GM21360 (cell line): ENCODE measurements at regions not wholly inside any gene's neighbourhood (a gene's known extent, or its start where the extent isn't known, plus 50 kb on each side); places are given as distances from the start of the nearest gene placed in this dataset.

Experiments
- ATAC-seq: cut with Tn5 transposase; IDR thresholded peaks from one replicate; pipeline ENCODE4 v1.9.1; 2021; ENCODE audit warnings: mild to moderate bottlenecking, moderate library complexity; ENCODE audit not compliant: unreplicated experiment

DNA sequence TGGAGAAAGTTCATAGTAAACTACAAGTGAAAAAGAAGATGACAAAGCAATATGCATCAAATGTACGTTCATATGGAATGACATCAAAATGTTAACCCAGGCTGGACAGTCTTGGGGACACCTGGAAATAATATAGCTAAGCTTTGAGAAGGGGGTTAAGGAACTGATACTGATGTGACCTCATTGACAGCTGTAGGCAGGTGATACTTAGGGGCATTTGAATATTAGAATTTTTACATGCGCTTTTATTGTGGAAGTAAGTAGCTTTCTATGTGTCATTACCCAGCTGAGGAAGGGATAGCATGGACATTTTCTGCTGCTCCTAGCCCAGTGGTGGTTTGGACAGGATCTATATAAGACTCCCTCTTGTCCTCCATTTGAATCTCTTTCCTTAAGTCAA, 299.7 kb downstream of the CWC27 start:
- ATAC-seq: peak; percentile 51

DNA sequence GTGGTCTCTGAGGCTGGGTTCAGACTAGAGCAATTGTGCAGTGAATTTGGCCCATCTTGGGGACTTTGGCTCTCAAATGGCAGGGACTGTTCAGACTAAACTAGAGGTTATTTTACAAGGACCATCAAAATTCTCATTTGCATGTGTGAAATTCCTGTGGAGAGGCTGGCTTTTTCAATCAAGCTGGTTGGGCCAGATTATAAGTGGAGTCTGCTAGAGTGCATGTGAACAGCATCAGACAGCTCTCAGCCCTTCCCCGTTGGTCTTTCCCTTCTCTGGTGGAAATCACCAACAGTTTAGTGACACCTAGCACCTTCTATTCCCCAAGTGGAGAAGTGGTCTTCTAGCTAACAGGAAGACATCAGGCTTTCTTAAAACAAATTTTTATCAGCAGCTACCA, 301.3 kb downstream of the CWC27 start:
- ATAC-seq: no peak

DNA sequence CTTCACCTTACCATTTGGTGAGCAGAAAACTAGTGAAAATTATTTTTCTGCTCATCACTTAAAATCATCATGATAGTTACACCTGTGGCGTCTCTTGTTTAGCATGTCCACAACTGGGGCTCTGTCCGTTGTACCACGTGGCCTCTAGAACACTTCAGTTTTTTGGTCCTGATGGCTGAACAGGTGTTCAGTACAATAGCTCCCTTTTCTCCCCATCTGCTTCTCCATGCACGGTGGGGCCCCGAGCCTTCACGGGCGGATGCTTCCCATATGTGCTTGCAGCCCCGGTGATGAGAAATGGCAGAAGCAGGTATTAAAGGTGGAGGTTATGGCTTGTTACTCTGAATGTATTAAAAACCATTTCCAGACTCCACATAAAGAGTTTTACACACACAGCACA, 304.1 kb downstream of the CWC27 start:
- no peak for ATAC-seq

DNA sequence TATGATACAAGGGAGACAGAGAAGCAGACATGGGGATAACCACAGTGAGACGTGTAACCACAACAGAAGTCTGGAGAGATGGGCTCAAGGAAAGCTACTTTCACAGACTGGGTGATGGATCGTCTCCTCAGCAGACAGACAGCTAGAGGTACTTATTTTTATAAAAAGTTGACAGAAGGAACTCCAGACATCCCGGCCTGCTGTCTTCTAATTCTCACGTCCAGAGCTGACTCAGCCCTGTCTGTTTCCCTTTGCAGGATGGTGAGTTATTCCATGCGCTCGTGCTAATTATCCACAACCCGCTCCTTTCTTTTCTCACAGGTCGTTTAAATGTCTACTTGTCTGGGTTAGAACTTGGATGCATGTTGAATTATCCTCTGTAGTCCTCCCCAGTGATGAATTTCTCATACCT, 304.5 kb downstream of the CWC27 start:
- ATAC-seq: no peak

DNA sequence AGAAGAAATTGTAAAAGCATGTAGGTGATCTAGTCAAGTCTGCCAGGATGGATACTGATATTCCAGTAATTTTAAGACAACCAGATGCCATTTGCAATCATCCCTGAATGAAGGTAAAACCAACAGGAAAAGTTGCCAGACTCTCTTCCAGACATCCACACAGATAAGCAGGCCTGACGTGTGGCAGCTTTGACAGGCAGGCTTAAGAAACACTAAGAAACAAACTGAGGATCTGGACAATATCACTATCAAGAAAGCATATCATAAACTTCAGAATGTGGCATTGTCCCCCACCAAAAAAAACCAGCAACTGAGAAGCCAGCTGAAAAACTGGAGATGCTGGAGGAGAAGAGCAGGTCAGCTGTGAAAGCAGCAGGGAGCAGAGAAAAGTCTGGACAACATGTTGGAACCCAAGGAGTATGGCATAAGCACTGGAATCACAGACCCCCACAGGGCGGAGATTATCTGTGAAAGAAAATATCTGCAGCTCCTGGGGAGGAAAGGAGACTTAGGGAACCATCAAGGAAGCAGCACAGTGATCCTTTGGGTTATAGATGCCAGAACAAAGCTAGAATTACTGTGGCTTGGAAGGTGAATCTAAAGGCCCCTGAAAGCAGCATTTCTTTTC, 307.0 kb downstream of the CWC27 start:
- ATAC-seq: no peak

DNA sequence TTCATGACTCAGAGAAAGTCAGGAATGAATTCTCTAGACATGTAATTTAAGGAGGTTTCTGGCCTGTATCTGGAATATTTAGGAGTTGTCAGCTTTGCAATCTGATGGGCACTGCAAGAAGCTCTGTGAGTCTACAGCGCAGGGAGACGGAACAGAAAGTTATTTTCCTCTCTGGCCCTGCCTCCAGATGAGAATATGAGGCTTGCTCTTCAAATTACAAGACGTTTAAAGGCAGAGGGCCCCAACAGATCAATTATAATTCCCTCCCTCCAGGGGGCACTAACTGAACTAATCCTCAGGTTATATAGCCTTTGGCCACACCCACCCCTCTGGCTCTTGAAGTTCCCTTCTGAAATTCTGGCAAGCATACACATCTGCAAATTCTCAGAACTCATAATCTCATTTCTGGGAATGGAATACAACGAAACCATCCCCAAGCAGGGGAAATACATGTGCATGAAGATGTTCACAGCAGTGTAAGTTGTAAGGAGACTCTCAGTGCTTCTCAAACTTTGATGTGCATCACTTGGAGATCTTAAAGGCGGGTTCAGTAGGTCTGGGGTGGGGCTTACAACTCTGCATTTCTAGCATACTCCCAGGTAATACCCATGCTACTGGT, 307.6 kb downstream of the CWC27 start:
- peak; percentile 73 for ATAC-seq

DNA sequence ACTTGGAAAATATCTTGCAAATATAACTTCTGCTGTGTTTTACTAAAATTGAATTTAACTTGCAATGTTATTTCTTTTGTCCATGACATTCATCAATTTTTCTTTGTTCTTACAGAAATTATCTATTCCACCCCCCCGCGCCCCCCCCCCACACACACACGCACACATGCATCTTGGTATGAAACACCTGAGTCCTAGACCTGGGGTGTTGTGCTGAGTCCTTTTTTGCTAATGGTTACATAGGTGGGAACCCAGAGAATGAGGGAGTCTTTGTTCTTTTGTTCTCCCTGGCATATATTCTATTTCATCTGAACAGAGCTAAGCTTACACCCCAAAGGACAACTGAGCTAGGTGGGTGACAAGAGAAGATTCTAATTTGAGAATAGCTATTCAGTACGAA, 308.9 kb downstream of the CWC27 start:
- no peak for ATAC-seq

DNA sequence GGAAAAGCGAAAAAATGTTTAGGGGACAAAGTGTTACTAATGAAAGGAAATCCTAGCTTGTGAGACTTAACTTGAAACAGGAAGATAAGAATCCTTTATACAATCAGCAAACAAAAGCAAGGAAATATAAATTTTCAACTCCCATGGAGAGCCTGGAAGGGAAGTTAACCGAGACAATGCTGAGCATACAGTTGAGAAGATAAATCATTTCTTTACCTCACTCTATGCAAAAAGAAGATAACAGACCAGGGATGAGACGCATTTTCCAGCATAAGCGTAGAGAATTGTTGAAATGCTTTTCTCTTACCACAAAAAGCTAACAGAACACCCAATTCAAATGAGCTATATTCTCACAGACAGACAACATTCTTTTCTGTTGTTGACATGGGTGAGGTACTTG, 309.6 kb downstream of the CWC27 start:
- ATAC-seq: no peak

DNA sequence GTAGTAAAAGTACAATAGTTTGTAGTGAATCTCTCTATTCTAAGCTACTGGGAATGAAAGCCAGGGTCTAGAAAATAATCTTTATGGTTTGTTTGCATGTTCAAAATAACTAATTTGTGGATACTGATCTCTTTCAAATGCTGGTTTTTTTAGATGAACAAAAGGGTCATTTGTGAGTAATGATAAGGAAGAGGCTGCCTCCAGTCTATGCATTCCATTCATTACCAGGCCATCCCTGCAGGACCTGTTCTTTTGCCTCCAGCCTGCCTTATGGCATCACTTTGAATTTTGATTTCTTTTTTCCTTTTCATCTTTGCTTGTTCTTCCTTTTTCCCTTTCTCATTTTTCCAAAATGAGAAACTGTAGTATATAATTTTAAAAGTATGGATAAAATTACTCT, 312.3 kb downstream of the CWC27 start:
- no peak for ATAC-seq

DNA sequence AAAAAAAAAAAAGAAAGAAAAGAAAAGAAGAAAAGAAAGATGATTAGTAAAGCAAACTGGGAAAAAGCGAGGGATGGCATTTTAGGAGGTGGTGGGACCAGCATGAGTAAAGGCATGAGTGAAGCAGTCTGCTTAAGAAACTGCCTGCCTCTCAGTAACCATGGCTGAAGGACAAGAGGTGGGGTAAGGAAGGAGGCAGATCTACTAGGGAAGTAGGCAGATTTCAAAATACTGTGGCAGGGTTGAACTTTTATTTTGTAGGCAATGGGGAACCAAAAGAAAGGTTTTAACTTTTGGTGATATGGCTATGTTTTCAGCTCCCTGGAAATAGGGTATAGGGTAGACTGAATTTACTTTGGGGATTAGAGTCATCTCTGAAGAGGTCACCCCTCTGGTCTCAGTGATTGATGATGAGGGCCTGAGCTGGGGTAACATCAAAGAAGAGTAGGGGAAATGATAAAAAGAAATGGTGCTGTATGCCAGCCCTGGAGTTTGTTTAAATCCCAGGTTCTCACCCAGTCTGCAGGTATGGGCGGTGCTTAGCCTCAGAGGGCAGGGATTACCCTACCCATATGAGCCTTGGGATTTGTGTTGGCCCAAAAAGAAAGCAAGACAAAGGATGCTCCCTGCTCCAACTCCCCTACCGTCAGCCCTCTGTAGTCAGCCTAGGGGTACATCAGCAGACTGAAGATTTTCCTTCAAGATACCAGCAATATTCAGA, 316.2 kb downstream of the CWC27 start:
- no peak for ATAC-seq

DNA sequence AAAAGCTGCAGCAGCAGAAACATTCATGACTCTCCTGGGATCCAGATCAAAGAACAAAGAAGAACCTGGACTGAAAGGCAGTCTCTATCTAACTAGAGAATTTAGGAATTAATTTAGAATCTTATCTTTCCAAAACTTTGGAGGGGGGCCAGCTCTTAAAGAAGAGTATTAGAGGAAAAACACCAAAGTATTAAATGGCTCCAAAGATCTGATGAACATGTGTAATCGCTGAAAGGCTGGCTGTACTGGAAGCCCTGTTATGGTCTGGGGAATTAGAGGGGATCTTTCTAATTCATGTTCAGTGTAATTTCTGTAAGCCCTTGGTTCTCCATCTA, 316.8 kb downstream of the CWC27 start:
- no peak for ATAC-seq

DNA sequence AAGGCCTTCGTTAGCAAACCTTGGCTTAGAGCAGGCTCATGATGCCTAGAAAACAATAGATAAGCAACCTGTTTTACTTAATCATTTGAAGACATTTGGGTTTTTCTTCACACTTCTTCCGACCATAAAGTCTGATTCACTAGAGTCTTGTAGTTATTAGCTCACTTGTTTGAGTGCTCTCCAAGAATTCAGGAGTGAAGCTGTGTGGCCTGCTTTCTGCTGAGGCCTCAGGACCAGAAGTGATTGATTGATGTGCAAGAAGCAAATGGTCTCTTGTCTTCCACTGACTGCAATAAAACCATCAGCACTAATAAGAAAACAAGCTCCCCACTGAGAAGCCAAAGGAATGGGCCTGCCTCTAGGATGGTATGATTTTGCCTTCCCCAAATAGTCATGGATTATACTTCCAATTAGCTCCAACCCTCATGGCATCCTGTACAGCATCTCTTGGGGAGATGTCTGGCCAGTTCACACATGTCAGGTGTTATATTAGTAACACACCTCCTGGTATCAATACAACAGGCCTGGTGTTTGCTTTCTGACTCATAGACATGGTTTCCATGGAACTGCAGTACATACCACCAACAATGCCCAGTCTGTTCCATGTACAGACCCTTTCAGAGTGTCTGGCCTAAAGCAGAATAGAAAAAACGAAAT, 317.6 kb downstream of the CWC27 start:
- ATAC-seq: no peak

DNA sequence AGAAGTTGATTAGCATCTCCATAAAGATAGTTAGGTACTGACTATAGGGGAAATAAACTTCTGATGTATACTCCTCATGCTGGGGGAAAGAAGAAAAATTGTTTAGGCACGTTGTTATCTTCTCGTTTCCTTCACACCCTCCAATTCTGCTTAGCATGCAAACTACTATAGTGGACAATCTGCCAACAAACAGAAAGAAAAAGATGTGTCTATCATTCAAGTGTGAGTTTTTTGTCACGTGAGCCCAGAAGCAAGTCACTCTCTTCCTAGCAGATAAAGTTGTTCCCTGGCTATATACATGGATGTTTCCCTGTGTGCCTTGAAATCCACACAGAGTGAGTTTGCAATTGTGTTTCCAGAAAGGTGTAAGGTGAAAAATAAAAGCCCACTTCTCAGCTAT, 318.4 kb downstream of the CWC27 start:
- ATAC-seq: no peak

DNA sequence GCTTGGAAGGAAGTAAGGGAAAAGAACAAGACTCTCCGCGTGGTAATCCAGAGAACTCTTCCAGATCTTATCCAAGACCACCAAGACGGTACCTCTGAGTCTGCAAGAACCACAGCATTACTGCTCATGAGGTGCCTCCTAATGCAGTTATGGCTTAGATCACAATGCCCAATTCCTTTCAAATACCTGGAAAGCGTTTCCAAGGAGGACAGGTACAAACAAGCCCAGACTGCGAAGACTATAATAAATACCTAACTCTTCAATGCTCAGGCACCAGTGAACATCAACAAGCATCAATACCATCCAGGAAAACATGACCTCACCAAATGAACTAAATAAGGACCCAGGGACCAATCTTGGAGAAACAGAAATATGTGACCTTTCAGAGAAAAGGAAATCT, 325.5 kb downstream of the CWC27 start:
- ATAC-seq: no peak

DNA sequence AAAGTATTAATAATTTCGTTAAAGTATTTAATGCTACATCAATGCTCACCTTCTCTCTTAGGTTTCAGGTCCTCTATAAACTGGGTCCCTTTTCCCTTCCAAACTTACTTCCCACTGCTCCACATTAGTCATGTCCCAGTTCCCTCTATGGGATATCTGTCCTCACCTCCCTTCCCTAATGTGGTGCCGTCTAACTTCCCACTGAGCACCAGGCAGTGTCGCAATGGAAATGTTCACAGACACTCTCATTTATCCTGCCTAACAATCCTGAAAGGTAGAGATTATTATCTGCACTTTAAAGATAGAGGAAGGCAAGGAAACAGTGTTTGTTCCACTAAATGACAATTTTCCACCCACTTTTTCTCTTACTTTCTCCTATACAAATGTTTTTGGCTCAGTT, 329.7 kb downstream of the CWC27 start:
- no peak for ATAC-seq
